ENCODE measurements at regions not wholly inside any gene's neighbourhood (a gene's known extent, or its start where the extent isn't known, plus 50 kb on each side); places are given as distances from the start of the nearest gene placed in this dataset.

DNA sequence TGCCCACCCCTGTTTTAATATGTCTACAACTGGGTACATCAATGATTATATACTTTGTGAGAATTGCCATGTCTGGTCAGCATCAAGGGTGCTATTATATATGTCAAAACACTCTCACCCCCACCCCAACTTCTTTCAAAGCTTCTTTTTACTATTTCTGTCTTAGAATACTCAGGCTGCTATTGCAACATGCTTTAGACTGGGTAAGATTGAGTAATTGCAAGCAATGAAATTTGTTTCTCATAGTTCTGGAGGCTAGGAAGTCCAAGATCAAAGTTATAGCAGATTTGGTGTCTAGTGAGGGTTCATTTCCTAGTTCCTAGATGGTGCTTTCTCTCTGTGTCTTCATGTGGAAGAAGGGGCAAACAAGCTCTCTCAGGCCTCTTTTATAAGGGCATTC lies 100.5 kb upstream of the KCNK1 start:
- Histone ChIP-seq H3K4me3 (no peak overlapping the region), H3K36me3 (no peaks in the 10 kb centered on the region), H3K27me3 (no peaks in the 10 kb centered on the region), H3K4me1 (no peaks in the 10 kb centered on the region), H3K9me3 (no peaks in the 10 kb centered on the region), H3K27ac (no peak overlapping the region)
- no peak for TF ChIP-seq POLR2A (IDR thresholded peaks at IDR 0.05)
- DNase-seq (no peak), ATAC-seq (peak in 1 of 4 donors; percentile 56)
- intact Hi-C loops (cut with DNase I): no loop called here

GRCh38 chr1:233514946-233515391 lies 98.9 kb upstream of the KCNK1 start:
- no peak for DNase-seq
- 91% methylated on average over 8 of the region's 21 CpGs for WGBS (ENCODE audit: insufficient coverage, low coverage, low lambda C conversion rate, missing lambda C conversion rate)
- peak in 1 of 4 donors; percentile 35 for ATAC-seq
- H3K4me3 ChIP-seq: no peak overlapping the region
- no peaks in the 10 kb centered on the region for H3K9me3 ChIP-seq
- no peaks in the 10 kb centered on the region for H3K27me3 ChIP-seq
- no peaks in the 10 kb centered on the region for H3K4me1 ChIP-seq
- no peak overlapping the region for H3K27ac ChIP-seq
- intact Hi-C loops (cut with DNase I): no loop called here
- no peak for TF ChIP-seq POLR2A (IDR thresholded peaks at IDR 0.05)
- no peak for TF ChIP-seq CTCF (IDR thresholded peaks at IDR 0.05)
- H3K36me3 ChIP-seq: no peaks in the 10 kb centered on the region

DNA sequence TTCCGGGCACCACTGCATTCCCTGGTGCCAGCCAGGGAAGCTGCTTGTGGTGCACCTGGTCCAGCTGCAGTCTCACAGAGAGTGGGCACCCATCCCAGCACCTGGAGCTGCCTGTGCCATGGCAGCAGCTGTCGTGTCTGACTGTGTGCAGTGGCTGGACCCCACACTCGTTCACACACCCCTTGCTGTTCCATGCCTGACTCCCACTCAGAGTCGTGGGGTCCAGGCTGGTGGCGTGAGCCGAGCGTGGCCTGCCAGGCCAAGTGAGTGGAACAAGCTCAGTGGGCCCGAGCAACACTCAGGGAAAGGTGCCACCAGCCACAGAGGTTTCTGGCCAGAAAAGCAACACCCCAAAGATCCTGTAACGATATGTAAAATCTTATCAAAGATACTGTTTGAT lies 97.2 kb upstream of the KCNK1 start:
- no peak for ATAC-seq
- Histone ChIP-seq H3K27me3 (no peaks in the 10 kb centered on the region), H3K27ac (no peak overlapping the region), H3K4me1 (no peaks in the 10 kb centered on the region), H3K4me3 (no peak overlapping the region), H3K9me3 (no peaks in the 10 kb centered on the region), H3K36me3 (no peaks in the 10 kb centered on the region)
- no peak for TF ChIP-seq CTCF (IDR thresholded peaks at IDR 0.05)
- no peak for TF ChIP-seq POLR2A (IDR thresholded peaks at IDR 0.05)
- intact Hi-C loops (cut with DNase I): no loop called here
- DNase-seq: no peak
- WGBS (ENCODE audit: insufficient coverage, low coverage, low lambda C conversion rate, missing lambda C conversion rate): 72% methylated on average over 8 of the region's 9 CpGs

GRCh38 chr1:233518344-233518743 lies 95.6 kb upstream of the KCNK1 start:
- no peaks in the 10 kb centered on the region for H3K36me3 ChIP-seq
- ATAC-seq: peak; percentile 22 to 69 (median 57)
- H3K9me3 ChIP-seq: no peaks in the 10 kb centered on the region
- no peaks in the 10 kb centered on the region for H3K4me1 ChIP-seq
- H3K27me3 ChIP-seq: no peaks in the 10 kb centered on the region
- no peak overlapping the region for H3K27ac ChIP-seq
- 60% methylated on average over 3 of the region's 3 CpGs for WGBS (ENCODE audit: insufficient coverage, low coverage, low lambda C conversion rate, missing lambda C conversion rate)
- no peak overlapping the region for H3K4me3 ChIP-seq
- no peak for DNase-seq
- intact Hi-C loops (cut with DNase I): no loop called here
- no peak for TF ChIP-seq POLR2A (IDR thresholded peaks at IDR 0.05)
- peak; percentile 36 to 67 (median 50) for TF ChIP-seq CTCF (IDR thresholded peaks at IDR 0.05)

- TF ChIP-seq POLR2A (IDR thresholded peaks at IDR 0.05) (no peak), CTCF (IDR thresholded peaks at IDR 0.05) (no peak)
- no peaks in the 10 kb centered on the region for H3K4me1 ChIP-seq
- WGBS (ENCODE audit: insufficient coverage, low coverage, low lambda C conversion rate, missing lambda C conversion rate): 55% methylated on average over 7 of the region's 8 CpGs
- peak in 1 of 4 donors; percentile 23 for ATAC-seq
- DNase-seq: no peak
- H3K27me3 ChIP-seq: no peaks in the 10 kb centered on the region
- no peaks in the 10 kb centered on the region for H3K9me3 ChIP-seq
- no peak overlapping the region for H3K4me3 ChIP-seq
- H3K27ac ChIP-seq: no peak overlapping the region
- H3K36me3 ChIP-seq: no peaks in the 10 kb centered on the region
- intact Hi-C loops (cut with DNase I): no loop called here
These were observed 93.4 kb upstream of the KCNK1 start for GRCh38 chr1:233520261-233521191.
